ENCODE measurements at regions not wholly inside any gene's neighbourhood (a gene's known extent, or its start where the extent isn't known, plus 50 kb on each side); places are given as distances from the start of the nearest gene placed in this dataset.

DNA sequence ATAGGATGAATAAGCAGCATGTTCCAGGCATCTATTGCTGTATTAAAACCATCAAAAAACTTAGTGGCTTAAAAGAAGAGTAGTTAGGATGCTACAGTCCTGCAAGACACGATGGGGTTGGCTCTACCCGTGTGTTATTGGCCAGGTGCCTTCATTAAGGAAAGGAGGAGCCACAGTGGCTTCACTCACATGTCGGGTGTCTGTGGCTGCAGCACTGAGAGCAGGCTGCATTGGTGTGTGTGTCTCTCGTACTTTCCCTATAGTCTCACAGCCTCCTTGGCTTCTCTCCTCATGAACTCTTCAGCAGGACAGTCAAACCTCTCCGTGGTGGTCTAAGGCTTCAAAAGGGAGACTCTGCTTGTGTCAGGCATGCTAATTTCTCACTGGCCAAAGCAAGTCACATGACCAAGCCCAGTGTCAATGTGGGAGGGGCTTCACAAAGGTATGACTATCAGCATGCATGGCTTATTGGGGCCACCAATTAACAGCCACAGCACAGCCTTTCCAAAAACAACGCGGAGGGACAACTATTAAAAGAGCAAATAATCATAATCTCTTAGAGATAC, 402.8 kb downstream of the KIF16B start:
- no peak overlapping the region for H3K4me3 ChIP-seq (ENCODE audit: low read length)
- no peak for DNase-seq (ENCODE audit: low read depth)
- TF ChIP-seq, protein P1, sequence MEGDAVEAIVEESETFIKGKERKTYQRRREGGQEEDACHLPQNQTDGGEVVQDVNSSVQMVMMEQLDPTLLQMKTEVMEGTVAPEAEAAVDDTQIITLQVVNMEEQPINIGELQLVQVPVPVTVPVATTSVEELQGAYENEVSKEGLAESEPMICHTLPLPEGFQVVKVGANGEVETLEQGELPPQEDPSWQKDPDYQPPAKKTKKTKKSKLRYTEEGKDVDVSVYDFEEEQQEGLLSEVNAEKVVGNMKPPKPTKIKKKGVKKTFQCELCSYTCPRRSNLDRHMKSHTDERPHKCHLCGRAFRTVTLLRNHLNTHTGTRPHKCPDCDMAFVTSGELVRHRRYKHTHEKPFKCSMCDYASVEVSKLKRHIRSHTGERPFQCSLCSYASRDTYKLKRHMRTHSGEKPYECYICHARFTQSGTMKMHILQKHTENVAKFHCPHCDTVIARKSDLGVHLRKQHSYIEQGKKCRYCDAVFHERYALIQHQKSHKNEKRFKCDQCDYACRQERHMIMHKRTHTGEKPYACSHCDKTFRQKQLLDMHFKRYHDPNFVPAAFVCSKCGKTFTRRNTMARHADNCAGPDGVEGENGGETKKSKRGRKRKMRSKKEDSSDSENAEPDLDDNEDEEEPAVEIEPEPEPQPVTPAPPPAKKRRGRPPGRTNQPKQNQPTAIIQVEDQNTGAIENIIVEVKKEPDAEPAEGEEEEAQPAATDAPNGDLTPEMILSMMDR (IDR thresholded peaks at IDR 0.05; ENCODE audit: insufficient read depth, low read depth, low read length, missing control alignments): no peak

DNA sequence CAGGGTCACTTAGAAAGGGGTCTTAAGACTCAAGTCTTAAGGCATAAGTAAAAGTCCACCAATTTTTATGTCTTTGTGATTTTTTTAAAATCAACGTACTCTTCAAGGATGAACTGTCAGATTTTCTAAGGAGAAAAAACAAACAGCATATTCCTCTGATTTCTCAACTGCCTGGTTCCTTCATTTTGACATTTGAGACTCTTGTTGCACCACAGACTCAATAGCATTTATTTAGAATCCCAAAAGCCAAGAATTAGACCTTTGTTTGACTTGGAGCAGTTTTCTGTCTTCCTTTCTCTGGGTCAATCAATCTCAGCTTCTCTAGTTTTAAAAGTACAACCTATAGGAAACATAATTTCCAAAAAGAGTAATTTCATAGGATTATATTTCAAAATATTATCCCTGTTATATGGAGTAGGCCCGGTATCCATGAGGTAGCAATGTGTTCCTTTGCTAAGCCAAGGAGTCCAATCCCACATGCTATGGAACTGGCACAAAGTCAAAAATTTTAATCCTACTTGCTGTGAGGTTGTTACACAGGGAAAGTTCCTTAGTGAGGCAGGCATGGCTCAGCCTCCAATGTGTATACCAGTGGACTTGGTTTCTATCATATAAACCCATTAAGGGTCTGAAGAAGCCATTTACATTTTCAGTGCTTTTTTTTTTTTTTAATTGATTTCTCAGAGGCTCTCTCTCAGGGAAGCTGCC, 405.7 kb downstream of the KIF16B start:
- DNase-seq (ENCODE audit: low read depth): no peak
- TF ChIP-seq, protein P1 (IDR thresholded peaks at IDR 0.05; ENCODE audit: insufficient read depth, low read depth, low read length, missing control alignments): no peak
- no peak overlapping the region for H3K4me3 ChIP-seq (ENCODE audit: low read length)

DNA sequence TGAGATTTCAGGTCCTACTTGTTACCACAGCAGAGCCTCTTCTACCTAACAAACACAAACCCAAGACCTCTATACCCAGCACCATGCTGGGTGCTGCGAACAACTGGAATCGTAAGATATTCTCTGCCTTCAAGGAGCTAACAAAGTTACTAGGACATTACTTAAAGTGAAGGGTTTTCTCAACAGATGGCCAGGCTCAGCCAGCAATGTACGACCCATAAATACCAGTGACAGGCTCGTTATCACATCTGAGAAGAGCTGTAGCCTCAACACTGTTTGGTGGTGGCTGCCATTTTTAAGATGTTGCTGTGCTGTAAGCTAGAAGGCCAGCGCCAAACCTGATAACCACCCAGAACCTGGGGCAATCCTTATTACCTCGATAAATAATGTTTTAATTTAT, 406.5 kb downstream of the KIF16B start:
- no peak overlapping the region for H3K4me3 ChIP-seq (ENCODE audit: low read length)
- DNase-seq (ENCODE audit: low read depth): no peak
- TF ChIP-seq, protein P1 (IDR thresholded peaks at IDR 0.05; ENCODE audit: insufficient read depth, low read depth, low read length, missing control alignments): no peak

DNA sequence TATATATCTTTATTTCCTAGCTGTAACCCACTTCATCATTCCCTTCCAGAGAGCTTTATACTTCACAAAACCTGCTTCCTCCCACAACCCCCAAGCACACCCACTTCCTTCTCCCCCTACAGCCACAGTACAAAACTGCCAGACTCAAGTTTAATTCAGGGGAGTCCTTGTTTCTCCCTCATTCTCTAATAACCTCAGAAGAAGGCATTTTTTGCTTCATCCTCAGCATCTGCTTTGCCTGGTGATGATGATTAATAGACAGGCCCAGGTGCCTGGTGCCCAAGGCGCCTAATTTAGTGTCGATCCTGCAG, 414.3 kb downstream of the KIF16B start:
- no peak overlapping the region for H3K4me3 ChIP-seq (ENCODE audit: low read length)
- TF ChIP-seq, protein P1 (IDR thresholded peaks at IDR 0.05; ENCODE audit: insufficient read depth, low read depth, low read length, missing control alignments): no peak
- no peak for DNase-seq (ENCODE audit: low read depth)

DNA sequence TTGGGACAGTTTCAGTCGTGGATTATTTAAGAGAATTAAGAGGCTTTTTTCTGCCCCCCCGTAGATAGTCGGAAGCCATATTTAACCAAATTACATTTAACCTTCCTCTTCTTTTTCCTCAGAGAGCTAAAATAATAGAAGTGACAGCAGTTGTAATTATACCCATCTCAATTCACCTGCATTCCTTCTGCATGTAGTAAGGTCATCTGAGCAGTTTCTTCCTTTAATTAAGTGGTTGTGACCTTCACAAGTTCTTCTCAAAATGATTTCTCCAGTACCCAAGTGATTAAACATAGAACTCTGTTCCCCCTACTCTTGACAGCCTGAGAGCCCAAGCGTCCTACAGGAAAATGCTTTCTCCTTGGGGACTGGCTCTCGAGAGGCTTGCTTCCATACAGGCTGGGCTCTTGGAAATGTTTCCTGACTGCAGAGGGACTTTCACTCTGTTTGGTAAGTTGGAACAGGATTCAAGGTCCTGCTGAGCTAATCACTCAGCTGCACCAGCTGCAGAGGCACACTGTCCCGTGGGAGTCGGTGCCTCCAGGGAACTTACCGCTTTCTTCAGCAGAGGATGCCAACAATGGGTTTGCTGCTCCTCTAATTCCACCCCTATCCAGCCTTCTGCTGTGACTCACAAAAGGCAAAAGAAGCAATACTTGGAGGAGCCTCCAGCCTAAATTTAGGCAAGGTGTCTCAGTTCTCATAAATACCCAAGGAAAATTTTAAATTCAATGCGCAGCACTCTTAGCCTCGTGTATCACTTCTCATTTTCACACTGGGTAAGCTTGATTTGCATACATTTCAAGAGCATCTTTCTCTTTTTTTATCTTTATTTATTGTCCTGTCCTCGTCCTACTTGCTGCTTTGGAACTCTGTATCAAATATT, 414.9 kb downstream of the KIF16B start:
- DNase-seq (ENCODE audit: low read depth): no peak
- no peak overlapping the region for H3K4me3 ChIP-seq (ENCODE audit: low read length)
- TF ChIP-seq, protein P1 (IDR thresholded peaks at IDR 0.05; ENCODE audit: insufficient read depth, low read depth, low read length, missing control alignments): no peak

DNA sequence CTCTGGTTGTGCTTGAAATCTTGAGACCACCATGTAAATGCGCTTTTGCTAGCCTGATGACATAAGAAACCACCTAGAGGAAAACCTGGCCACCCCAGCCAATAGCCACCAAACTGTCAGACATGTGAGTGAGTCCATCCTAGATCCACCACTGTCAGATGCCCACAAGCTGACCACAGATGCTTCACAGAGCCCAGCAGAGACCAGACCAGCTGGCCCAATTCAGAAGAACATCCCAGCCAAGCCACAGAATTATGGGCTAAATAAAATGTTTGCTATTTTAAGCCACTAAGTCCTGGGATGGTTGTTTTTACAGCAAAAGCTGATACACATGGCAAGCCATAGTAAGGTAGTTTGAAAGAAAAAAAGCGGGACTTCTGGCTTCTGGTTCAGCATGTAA, 425.3 kb downstream of the KIF16B start:
- TF ChIP-seq, protein P1 (IDR thresholded peaks at IDR 0.05; ENCODE audit: insufficient read depth, low read depth, low read length, missing control alignments): no peak
- no peak overlapping the region for H3K4me3 ChIP-seq (ENCODE audit: low read length)
- DNase-seq (ENCODE audit: low read depth): no peak
